Endothelial cell (in vitro differentiated cells): ENCODE measurements at regions not wholly inside any gene's neighbourhood (a gene's known extent, or its start where the extent isn't known, plus 50 kb on each side); places are given as distances from the start of the nearest gene placed in this dataset.
"Not testable (repeated sequence)": the region's sequence is repeated elsewhere in the genome, so short reads cannot be mapped to it uniquely, and the experiment has no call there.

Source experiments
- DNase-seq: peaks from one replicate; pipeline ENCODE4 v3.0.0; 2021; ENCODE audit warnings: low spot score
- H3K27ac Mint-ChIP-seq: one replicate; pipeline ENCODE4 v1.8.0; 2021; ENCODE audit warnings: mixed read lengths, inconsistent platforms; ENCODE audit not compliant: unreplicated experiment
- H3K27me3 Mint-ChIP-seq: one replicate; pipeline ENCODE4 v1.8.0; 2021; ENCODE audit warnings: mild to moderate bottlenecking, moderate library complexity, mixed read lengths, inconsistent platforms; ENCODE audit not compliant: unreplicated experiment
- H3K36me3 Mint-ChIP-seq: one replicate; pipeline ENCODE4 v1.8.0; 2021; ENCODE audit warnings: mild to moderate bottlenecking, low read depth, mixed read lengths, inconsistent platforms; ENCODE audit not compliant: unreplicated experiment
- H3K4me1 Mint-ChIP-seq: one replicate; pipeline ENCODE4 v1.8.0; 2021; ENCODE audit warnings: mild to moderate bottlenecking, mixed read lengths, inconsistent platforms; ENCODE audit not compliant: unreplicated experiment
- H3K4me3 Mint-ChIP-seq: one replicate; pipeline ENCODE4 v1.8.0; 2021; ENCODE audit warnings: mild to moderate bottlenecking, mixed read lengths, inconsistent platforms; ENCODE audit not compliant: unreplicated experiment
- H3K9me3 Mint-ChIP-seq: one replicate; pipeline ENCODE4 v1.8.0; 2021; ENCODE audit warnings: mixed read lengths, inconsistent platforms; ENCODE audit not compliant: unreplicated experiment
- CTCF ChIP-seq: fragments of 200-600 bp; sonication (generic); IDR thresholded peaks from one replicate; pipeline ENCODE4 v1.5.0; 2021; ENCODE audit warnings: antibody characterized with exemption; ENCODE audit not compliant: unreplicated experiment

DNA sequence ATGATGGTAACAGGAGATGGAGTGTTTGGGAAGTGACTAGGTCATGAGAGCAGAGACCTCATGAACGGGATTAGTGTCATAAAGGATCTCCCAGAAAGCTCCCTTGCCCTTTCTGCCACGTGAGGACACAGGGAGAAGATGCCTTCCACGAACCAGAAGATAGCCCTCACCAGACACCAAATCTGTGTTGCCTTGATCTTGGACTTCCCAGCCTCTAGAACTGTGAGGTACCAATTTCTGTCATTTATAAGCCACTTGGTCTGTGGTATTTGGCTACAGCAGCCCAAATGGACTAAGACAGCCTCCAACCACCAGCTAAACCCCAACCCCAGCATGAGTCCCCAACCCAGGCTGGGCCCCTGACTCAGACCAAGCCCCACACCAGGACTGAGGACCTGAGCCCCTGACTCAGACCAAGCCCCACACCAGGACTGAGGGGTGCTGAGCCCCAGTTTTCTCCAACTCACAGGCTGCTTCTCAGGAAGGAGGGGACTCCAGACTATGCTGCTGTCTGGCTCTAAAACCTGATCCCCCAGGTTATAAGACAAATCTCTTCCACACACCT is 54.1 kb downstream of the PTPRS start:
- no peak overlapping the region for H3K27ac Mint-ChIP-seq
- peaks cover 6% of the 10 kb centered on the region for H3K36me3 Mint-ChIP-seq
- no peak for TF ChIP-seq CTCF
- H3K27me3 Mint-ChIP-seq: peaks cover 19% of the 10 kb centered on the region
- no peaks in the 10 kb centered on the region for H3K9me3 Mint-ChIP-seq
- peak overlapping the region; percentile 11 for H3K4me3 Mint-ChIP-seq
- DNase-seq: no peak
- H3K4me1 Mint-ChIP-seq: peaks cover 10% of the 10 kb centered on the region

- peaks cover 17% of the 10 kb centered on the region for H3K27me3 Mint-ChIP-seq
These were observed 54.7 kb downstream of the PTPRS start for GRCh38 chr19:5285955-5286354.

GRCh38 chr19:5285311-5285710 is 55.3 kb downstream of the PTPRS start:
- no peak for DNase-seq
- no peaks in the 10 kb centered on the region for H3K9me3 Mint-ChIP-seq
- no peak overlapping the region for H3K27ac Mint-ChIP-seq
- no peak overlapping the region for H3K4me3 Mint-ChIP-seq
- peaks cover 17% of the 10 kb centered on the region for H3K27me3 Mint-ChIP-seq
- peaks cover 10% of the 10 kb centered on the region for H3K4me1 Mint-ChIP-seq
- H3K36me3 Mint-ChIP-seq: peaks cover 6% of the 10 kb centered on the region
- no peak for TF ChIP-seq CTCF

More at GRCh38 chr19:5285955-5286354, 54.7 kb downstream of the PTPRS start:
- Mint-ChIP-seq H3K27ac (no peak overlapping the region), H3K4me3 (peak overlapping the region; percentile 11), H3K4me1 (peaks cover 10% of the 10 kb centered on the region), H3K36me3 (peaks cover 6% of the 10 kb centered on the region), H3K9me3 (no peaks in the 10 kb centered on the region)
- no peak for DNase-seq
- TF ChIP-seq CTCF: no peak

DNA sequence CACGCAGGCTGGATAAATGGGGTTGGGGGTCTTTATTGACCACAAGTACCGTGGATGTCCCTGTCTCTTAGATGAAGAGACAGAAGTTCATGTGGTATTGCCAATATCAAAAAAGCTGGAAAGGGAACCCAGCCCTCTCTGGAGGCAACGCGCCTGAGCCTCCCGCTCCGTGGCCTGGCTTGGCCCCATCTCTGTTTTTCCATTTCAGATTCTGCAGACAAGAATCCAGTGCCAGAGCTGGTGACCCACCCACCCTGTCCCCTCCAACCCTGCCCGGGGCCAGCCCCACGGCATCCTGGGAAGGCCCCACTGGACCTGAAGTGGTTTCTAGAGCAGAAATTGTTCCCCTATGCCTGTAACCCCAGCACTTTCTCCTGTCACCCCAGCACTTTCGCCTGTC is 57.7 kb downstream of the PTPRS start:
- H3K27me3 Mint-ChIP-seq: peaks cover 12% of the 10 kb centered on the region
- H3K4me3 Mint-ChIP-seq: no peak overlapping the region
- peaks cover 8% of the 10 kb centered on the region for H3K4me1 Mint-ChIP-seq
- no peak for TF ChIP-seq CTCF
- no peak for DNase-seq
- no peaks in the 10 kb centered on the region for H3K9me3 Mint-ChIP-seq
- no peak overlapping the region for H3K27ac Mint-ChIP-seq
- H3K36me3 Mint-ChIP-seq: peaks cover 6% of the 10 kb centered on the region

- no peak for TF ChIP-seq CTCF
- no peak for DNase-seq
- peaks cover 9% of the 10 kb centered on the region for H3K27me3 Mint-ChIP-seq
- no peaks in the 10 kb centered on the region for H3K4me1 Mint-ChIP-seq
- H3K36me3 Mint-ChIP-seq: peaks cover 6% of the 10 kb centered on the region
- no peaks in the 10 kb centered on the region for H3K9me3 Mint-ChIP-seq
- H3K4me3 Mint-ChIP-seq: no peak overlapping the region
- no peak overlapping the region for H3K27ac Mint-ChIP-seq
These were observed 59.0 kb downstream of the PTPRS start for GRCh38 chr19:5281588-5281987.

- not testable (repeated sequence) for H3K4me3 Mint-ChIP-seq, H3K36me3 Mint-ChIP-seq, H3K9me3 Mint-ChIP-seq, H3K4me1 Mint-ChIP-seq, H3K27ac Mint-ChIP-seq, DNase-seq, H3K27me3 Mint-ChIP-seq
These were observed 64.9 kb downstream of the PTPRS start for GRCh38 chr19:5275668-5276067.
